ENCODE measurements at regions not wholly inside any gene's neighbourhood (a gene's known extent, or its start where the extent isn't known, plus 50 kb on each side); places are given as distances from the start of the nearest gene placed in this dataset.

DNA sequence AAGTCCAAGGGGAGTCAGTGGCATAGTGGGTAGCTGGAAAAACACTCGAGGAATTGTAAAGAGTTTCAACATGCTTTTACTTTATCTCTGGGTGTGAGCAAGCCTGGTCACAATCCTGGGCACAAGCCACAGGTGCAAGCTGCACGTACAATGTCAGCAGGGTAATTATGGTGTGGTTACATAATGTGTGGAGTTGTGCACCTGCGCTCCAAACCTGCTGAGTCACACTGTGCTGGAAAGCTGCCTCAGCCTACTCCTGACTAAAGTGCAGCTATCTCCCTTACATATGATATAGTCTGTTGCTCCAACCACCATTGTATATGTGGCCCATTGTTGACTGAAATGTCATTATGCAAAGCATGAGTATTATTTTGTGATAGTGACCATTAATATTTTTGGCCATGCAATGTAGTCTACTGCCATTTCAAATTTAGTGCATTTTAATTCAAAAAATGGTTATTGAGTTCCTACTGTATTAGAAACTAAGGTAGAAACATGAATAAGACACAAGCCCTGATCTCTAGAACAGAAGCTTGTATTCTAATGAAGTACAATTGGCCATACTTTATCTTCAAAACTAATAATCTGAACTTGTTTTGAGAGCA is 160.9 kb upstream of the SLC30A5 start:
- no peak overlapping the region for H3K4me3 Mint-ChIP-seq (ENCODE audit: unreplicated experiment)
- TF ChIP-seq, protein P1, sequence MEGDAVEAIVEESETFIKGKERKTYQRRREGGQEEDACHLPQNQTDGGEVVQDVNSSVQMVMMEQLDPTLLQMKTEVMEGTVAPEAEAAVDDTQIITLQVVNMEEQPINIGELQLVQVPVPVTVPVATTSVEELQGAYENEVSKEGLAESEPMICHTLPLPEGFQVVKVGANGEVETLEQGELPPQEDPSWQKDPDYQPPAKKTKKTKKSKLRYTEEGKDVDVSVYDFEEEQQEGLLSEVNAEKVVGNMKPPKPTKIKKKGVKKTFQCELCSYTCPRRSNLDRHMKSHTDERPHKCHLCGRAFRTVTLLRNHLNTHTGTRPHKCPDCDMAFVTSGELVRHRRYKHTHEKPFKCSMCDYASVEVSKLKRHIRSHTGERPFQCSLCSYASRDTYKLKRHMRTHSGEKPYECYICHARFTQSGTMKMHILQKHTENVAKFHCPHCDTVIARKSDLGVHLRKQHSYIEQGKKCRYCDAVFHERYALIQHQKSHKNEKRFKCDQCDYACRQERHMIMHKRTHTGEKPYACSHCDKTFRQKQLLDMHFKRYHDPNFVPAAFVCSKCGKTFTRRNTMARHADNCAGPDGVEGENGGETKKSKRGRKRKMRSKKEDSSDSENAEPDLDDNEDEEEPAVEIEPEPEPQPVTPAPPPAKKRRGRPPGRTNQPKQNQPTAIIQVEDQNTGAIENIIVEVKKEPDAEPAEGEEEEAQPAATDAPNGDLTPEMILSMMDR (IDR thresholded peaks at IDR 0.05; ENCODE audit: unreplicated experiment): no peak
- peaks cover 14% of the 10 kb centered on the region for H3K36me3 Mint-ChIP-seq (ENCODE audit: low read depth, unreplicated experiment)
- no peaks in the 10 kb centered on the region for H3K27me3 Mint-ChIP-seq (ENCODE audit: unreplicated experiment)
- H3K4me1 Mint-ChIP-seq (ENCODE audit: unreplicated experiment): no peaks in the 10 kb centered on the region
- peaks cover 12% of the 10 kb centered on the region for H3K9me3 Mint-ChIP-seq (ENCODE audit: unreplicated experiment)
- peak overlapping the region; percentile 24 for H3K27ac Mint-ChIP-seq (ENCODE audit: unreplicated experiment)
- no peak for DNase-seq (ENCODE audit: low spot score)

DNA sequence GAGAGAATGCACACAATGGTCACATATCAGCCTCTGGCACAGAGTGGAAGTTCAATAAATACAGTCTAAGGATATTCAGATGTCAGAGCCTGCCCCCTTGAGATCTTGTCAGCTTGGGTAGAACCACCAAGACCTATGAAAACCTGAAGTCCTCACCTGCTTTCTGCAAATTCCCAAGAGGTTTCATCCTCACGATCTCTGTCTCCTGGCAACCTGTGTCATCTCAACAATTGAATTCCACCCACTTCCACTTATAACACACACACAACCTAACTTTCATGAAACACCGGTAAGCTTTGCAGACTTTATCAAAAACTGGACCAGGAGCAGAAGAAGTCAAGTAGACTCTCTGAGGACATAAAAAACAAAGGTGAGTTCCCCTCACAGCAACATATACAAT is 151.6 kb upstream of the SLC30A5 start:
- Mint-ChIP-seq H3K4me1 (ENCODE audit: unreplicated experiment) (no peaks in the 10 kb centered on the region), H3K36me3 (ENCODE audit: low read depth, unreplicated experiment) (no peaks in the 10 kb centered on the region), H3K27ac (ENCODE audit: unreplicated experiment) (no peak overlapping the region), H3K27me3 (ENCODE audit: unreplicated experiment) (peaks cover 3% of the 10 kb centered on the region), H3K9me3 (ENCODE audit: unreplicated experiment) (peaks cover 3% of the 10 kb centered on the region), H3K4me3 (ENCODE audit: unreplicated experiment) (no peak overlapping the region)
- no peak for DNase-seq (ENCODE audit: low spot score)
- TF ChIP-seq, protein P1 (IDR thresholded peaks at IDR 0.05; ENCODE audit: unreplicated experiment): no peak

DNA sequence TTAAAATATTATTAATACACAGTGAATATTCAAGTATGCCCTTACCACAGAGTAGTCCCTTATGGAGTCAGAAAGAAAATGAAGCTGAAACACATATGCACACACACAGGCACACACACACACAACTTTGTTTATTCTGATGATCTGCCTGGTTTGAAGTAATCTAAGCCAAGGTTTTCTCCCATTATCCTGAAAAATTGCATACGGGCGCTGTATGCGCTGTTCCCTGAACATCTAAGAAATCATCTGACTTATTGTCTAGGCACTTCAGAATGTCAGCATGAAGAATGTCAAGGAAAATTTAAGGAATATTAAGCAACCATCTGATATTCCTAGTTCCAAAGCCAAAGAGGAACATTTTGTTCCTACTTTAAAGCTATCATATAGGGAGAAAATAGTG is 147.1 kb upstream of the SLC30A5 start:
- DNase-seq (ENCODE audit: low spot score): no peak
- no peak overlapping the region for H3K4me3 Mint-ChIP-seq (ENCODE audit: unreplicated experiment)
- no peaks in the 10 kb centered on the region for H3K36me3 Mint-ChIP-seq (ENCODE audit: low read depth, unreplicated experiment)
- no peaks in the 10 kb centered on the region for H3K4me1 Mint-ChIP-seq (ENCODE audit: unreplicated experiment)
- H3K27ac Mint-ChIP-seq (ENCODE audit: unreplicated experiment): no peak overlapping the region
- peaks cover 3% of the 10 kb centered on the region for H3K27me3 Mint-ChIP-seq (ENCODE audit: unreplicated experiment)
- peaks cover 3% of the 10 kb centered on the region for H3K9me3 Mint-ChIP-seq (ENCODE audit: unreplicated experiment)
- TF ChIP-seq, protein P1 (IDR thresholded peaks at IDR 0.05; ENCODE audit: unreplicated experiment): no peak

DNA sequence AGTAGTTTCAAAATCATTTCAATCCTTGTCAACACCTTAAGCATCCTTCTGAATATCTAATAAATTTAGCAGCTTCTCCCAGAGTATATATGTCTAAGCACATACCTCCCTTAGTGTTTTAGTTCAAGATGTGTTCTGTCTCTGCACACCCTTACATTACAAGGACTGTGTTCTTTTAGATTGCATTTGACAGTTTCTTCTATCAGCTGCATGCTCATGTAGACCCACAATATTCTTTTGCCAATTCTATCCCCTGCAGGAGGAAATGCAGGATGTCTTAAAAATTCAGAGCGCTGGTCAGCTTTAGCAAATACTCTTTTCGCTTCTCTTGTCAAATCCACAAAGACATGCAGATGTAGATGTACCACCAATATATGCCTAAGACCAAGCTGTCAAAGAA is 145.8 kb upstream of the SLC30A5 start:
- no peaks in the 10 kb centered on the region for H3K4me1 Mint-ChIP-seq (ENCODE audit: unreplicated experiment)
- H3K9me3 Mint-ChIP-seq (ENCODE audit: unreplicated experiment): no peaks in the 10 kb centered on the region
- H3K27me3 Mint-ChIP-seq (ENCODE audit: unreplicated experiment): peaks cover 1% of the 10 kb centered on the region
- DNase-seq (ENCODE audit: low spot score): no peak
- H3K36me3 Mint-ChIP-seq (ENCODE audit: low read depth, unreplicated experiment): no peaks in the 10 kb centered on the region
- TF ChIP-seq, protein P1 (IDR thresholded peaks at IDR 0.05; ENCODE audit: unreplicated experiment): no peak
- H3K4me3 Mint-ChIP-seq (ENCODE audit: unreplicated experiment): no peak overlapping the region
- no peak overlapping the region for H3K27ac Mint-ChIP-seq (ENCODE audit: unreplicated experiment)

DNA sequence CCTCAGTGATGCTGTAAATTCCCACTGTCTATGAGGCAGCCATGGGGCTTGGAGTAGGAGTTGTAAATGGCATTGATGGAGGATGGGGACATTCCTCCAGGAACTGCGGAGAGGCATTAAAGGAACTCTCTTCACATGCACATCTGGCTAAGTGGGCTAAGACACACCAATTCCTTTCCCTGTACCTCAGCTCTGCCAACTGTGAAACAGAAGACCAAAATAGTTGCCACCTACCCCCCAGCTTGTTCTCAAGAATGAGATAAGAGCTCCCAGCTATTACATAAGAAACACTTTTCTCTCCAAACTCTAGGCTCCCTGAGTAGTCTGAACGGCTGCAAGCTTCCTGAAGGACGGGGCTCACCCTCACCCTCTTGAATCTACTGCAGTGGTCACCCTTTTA is 144.6 kb upstream of the SLC30A5 start:
- H3K27ac Mint-ChIP-seq (ENCODE audit: unreplicated experiment): no peak overlapping the region
- H3K36me3 Mint-ChIP-seq (ENCODE audit: low read depth, unreplicated experiment): no peaks in the 10 kb centered on the region

More for the DNA sequence above, 144.6 kb upstream of the SLC30A5 start:
- peaks cover 1% of the 10 kb centered on the region for H3K27me3 Mint-ChIP-seq (ENCODE audit: unreplicated experiment)
- no peak overlapping the region for H3K4me3 Mint-ChIP-seq (ENCODE audit: unreplicated experiment)
- H3K4me1 Mint-ChIP-seq (ENCODE audit: unreplicated experiment): no peaks in the 10 kb centered on the region
- no peak for DNase-seq (ENCODE audit: low spot score)
- TF ChIP-seq, protein P1 (IDR thresholded peaks at IDR 0.05; ENCODE audit: unreplicated experiment): no peak
- no peaks in the 10 kb centered on the region for H3K9me3 Mint-ChIP-seq (ENCODE audit: unreplicated experiment)
